ENCODE measurements at regions not wholly inside any gene's neighbourhood (a gene's known extent, or its start where the extent isn't known, plus 50 kb on each side); places are given as distances from the start of the nearest gene placed in this dataset.

DNA sequence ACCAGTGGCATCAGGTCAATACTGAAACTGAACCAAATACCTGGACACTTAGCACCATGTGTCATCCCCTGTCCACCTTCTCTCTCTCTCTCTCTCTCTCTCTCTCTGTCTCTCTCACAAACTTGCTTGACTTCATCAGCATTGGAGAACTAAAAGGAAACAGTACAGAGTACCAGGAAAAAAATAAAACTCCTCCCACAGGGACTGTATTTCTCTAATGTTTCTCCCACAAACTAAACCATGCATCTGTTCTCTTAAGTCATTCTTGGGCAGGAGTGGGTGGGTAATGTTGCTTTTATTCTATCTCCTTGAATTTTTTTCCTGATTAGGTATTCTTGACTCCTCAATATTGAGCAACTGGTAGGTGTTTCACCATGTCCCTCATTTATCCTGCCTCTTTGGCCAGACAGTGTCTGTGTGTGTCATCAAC, 112.9 kb upstream of the CACNA1A start:
- TF ChIP-seq, protein P1, sequence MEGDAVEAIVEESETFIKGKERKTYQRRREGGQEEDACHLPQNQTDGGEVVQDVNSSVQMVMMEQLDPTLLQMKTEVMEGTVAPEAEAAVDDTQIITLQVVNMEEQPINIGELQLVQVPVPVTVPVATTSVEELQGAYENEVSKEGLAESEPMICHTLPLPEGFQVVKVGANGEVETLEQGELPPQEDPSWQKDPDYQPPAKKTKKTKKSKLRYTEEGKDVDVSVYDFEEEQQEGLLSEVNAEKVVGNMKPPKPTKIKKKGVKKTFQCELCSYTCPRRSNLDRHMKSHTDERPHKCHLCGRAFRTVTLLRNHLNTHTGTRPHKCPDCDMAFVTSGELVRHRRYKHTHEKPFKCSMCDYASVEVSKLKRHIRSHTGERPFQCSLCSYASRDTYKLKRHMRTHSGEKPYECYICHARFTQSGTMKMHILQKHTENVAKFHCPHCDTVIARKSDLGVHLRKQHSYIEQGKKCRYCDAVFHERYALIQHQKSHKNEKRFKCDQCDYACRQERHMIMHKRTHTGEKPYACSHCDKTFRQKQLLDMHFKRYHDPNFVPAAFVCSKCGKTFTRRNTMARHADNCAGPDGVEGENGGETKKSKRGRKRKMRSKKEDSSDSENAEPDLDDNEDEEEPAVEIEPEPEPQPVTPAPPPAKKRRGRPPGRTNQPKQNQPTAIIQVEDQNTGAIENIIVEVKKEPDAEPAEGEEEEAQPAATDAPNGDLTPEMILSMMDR (IDR thresholded peaks at IDR 0.05): no peak
- TF ChIP-seq POLR2AphosphoS5 (IDR thresholded peaks at IDR 0.05; ENCODE audit: insufficient read depth in 1 of 2, low read depth in 1 of 2): no peak
